ENCODE measurements at regions not wholly inside any gene's neighbourhood (a gene's known extent, or its start where the extent isn't known, plus 50 kb on each side); places are given as distances from the start of the nearest gene placed in this dataset.

DNA sequence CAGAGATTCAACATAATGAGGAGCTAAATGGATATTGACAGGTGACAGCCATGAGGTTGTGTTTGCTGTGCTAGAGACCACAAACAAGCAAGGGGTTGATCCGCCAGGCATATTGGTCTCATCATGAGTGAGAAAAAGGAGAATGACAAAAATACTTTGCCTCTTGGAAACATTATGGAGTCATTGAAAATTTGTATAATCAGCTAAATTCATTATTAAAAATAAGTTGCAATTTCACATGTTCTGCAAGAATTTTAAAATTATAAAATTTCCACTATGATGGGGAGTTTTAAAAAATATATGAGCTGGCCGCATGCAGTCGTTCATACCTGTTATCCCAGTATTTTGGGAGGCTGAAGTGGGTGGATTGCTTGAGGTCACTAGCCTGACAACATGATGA is 912.3 kb upstream of the SLC35B3 start:
- H3K4me3 ChIP-seq (replicated peaks in 1 of 3; ENCODE audit: low read depth in 2 of 3, low read length in 3 of 3) = no peak overlapping the region
- no peaks in the 10 kb centered on the region for H4K20me1 ChIP-seq (ENCODE audit: insufficient read depth, low read length)
- H3K9ac ChIP-seq (ENCODE audit: insufficient read depth, low read length, poor library complexity, severe bottlenecking) = no peak overlapping the region
- no peak overlapping the region for H3K4me2 ChIP-seq (replicated peaks; ENCODE audit: extremely low read depth, low read length, poor library complexity, severe bottlenecking)
- H3K4me1 ChIP-seq (ENCODE audit: control insufficient read depth in 1 of 2, insufficient read depth in 2 of 2, low read length in 2 of 2) = no peaks in the 10 kb centered on the region
- Mint-ChIP-seq H3K9me3 (peaks cover 0 to 17% (median 5%) of the 10 kb centered on the region in 7 donors), H3K4me1 (no peaks in the 10 kb centered on the region), H3K4me3 (no peak overlapping the region), H3K27me3 (ENCODE audit: low read depth in 3 of 3) (peaks cover 0 to 1% (median 0%) of the 10 kb centered on the region in 3 donors), H3K36me3 (no peaks in the 10 kb centered on the region), H3K27ac (no peak overlapping the region)
- H3K36me3 ChIP-seq (replicated peaks in 1 of 2; ENCODE audit: control insufficient read depth in 1 of 2, insufficient read depth in 2 of 2, low read length in 2 of 2) = no peaks in the 10 kb centered on the region
- H3K27me3 ChIP-seq (ENCODE audit: control insufficient read depth in 2 of 2, insufficient read depth in 2 of 2, low read length in 2 of 2) = no peaks in the 10 kb centered on the region
- DNase-seq = no peak
- intact Hi-C loops (cut with micrococcal nuclease) = no loop called here
- no peak for TF ChIP-seq CTCF (IDR thresholded peaks at IDR 0.05)
- H3K79me2 ChIP-seq (ENCODE audit: insufficient read depth, low read length) = no peaks in the 10 kb centered on the region
- no CpG with 5 or more reads among the region's 3 CpGs for WGBS (ENCODE audit: insufficient coverage)
- no peak overlapping the region for H2AFZ ChIP-seq (ENCODE audit: insufficient read depth, low read depth, low read length, poor library complexity, severe bottlenecking)
- no peak overlapping the region for H3K27ac ChIP-seq (ENCODE audit: low read depth in 1 of 2, low read length in 2 of 2)
- peaks cover 0 to 9% of the 10 kb centered on the region in 2 donors for H3K9me3 ChIP-seq (replicated peaks in 1 of 2; ENCODE audit: control insufficient read depth in 1 of 2, insufficient read depth in 1 of 2, low read length in 2 of 2)

DNA sequence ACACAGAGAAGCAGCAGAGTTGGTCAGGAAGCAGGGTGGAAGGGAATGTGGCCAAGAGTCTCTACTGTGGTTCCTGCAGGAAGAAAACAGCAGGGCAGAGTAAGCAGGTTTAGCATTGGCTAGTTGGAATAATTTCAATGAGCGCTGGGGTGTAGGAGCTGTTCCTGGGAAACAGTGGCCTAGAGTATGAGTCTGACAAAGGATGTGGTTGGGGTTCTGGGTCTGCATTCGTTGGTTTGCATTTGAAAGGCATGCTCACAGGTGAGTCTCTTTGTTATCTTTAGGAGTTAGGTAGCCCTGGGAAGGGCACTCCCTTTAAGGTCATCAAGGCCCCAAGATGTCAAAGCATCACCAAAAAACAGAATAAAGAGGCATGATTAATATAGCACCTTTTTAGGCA is 911.6 kb upstream of the SLC35B3 start:
- Mint-ChIP-seq H3K4me3 (no peak overlapping the region), H3K27me3 (ENCODE audit: low read depth in 3 of 3) (peaks cover 0 to 1% (median 0%) of the 10 kb centered on the region in 3 donors), H3K27ac (no peak overlapping the region), H3K4me1 (no peaks in the 10 kb centered on the region), H3K36me3 (no peaks in the 10 kb centered on the region), H3K9me3 (peaks cover 0 to 14% (median 5%) of the 10 kb centered on the region in 7 donors)
- Histone ChIP-seq H3K4me2 (replicated peaks; ENCODE audit: extremely low read depth, low read length, poor library complexity, severe bottlenecking) (no peak overlapping the region), H3K9me3 (replicated peaks in 1 of 2; ENCODE audit: control insufficient read depth in 1 of 2, insufficient read depth in 1 of 2, low read length in 2 of 2) (peaks cover 0 to 9% of the 10 kb centered on the region in 2 donors), H3K27ac (ENCODE audit: low read depth in 1 of 2, low read length in 2 of 2) (no peak overlapping the region), H3K4me3 (replicated peaks in 1 of 3; ENCODE audit: low read depth in 2 of 3, low read length in 3 of 3) (no peak overlapping the region), H3K9ac (ENCODE audit: insufficient read depth, low read length, poor library complexity, severe bottlenecking) (no peak overlapping the region), H3K79me2 (ENCODE audit: insufficient read depth, low read length) (no peaks in the 10 kb centered on the region), H3K27me3 (ENCODE audit: control insufficient read depth in 2 of 2, insufficient read depth in 2 of 2, low read length in 2 of 2) (no peaks in the 10 kb centered on the region), H2AFZ (ENCODE audit: insufficient read depth, low read depth, low read length, poor library complexity, severe bottlenecking) (no peak overlapping the region), H3K36me3 (replicated peaks in 1 of 2; ENCODE audit: control insufficient read depth in 1 of 2, insufficient read depth in 2 of 2, low read length in 2 of 2) (no peaks in the 10 kb centered on the region), H4K20me1 (ENCODE audit: insufficient read depth, low read length) (no peaks in the 10 kb centered on the region), H3K4me1 (ENCODE audit: control insufficient read depth in 1 of 2, insufficient read depth in 2 of 2, low read length in 2 of 2) (no peaks in the 10 kb centered on the region)
- no peak for TF ChIP-seq CTCF (IDR thresholded peaks at IDR 0.05)
- 25% methylated on average over 2 of the region's 2 CpGs for WGBS (ENCODE audit: insufficient coverage)
- intact Hi-C loops (cut with micrococcal nuclease) = no loop called here
- DNase-seq = no peak
